SIG-M5 treated with dmso at 0.1 percent for 504 hours (cell line): ENCODE measurements at regions not wholly inside any gene's neighbourhood (a gene's known extent, or its start where the extent isn't known, plus 50 kb on each side); places are given as distances from the start of the nearest gene placed in this dataset.
"Not testable (repeated sequence)": the region's sequence is repeated elsewhere in the genome, so short reads cannot be mapped to it uniquely, and the experiment has no call there.

Source experiments
- DNase-seq: peaks from one replicate; lab custom pipeline; 2025; ENCODE audit not compliant: unreplicated experiment; lab: John Stamatoyannopoulos, UW

DNA sequence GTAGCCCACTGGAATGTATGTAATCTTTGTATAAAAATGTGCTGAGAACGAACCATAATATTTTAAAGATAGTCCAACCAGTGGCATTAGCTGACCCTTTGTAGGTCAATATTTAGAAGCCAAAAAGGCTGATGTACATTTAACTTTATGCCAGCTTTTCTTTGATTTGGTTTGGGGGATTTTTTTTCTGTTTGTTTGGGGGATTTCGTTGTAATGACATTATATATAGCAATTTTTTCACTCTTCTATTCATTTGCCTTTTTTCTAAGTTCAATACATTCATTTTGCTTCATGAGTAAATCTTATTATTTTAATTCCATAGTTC is 382.0 kb upstream of the NOCT start:
- DNase-seq, result no peak

DNA sequence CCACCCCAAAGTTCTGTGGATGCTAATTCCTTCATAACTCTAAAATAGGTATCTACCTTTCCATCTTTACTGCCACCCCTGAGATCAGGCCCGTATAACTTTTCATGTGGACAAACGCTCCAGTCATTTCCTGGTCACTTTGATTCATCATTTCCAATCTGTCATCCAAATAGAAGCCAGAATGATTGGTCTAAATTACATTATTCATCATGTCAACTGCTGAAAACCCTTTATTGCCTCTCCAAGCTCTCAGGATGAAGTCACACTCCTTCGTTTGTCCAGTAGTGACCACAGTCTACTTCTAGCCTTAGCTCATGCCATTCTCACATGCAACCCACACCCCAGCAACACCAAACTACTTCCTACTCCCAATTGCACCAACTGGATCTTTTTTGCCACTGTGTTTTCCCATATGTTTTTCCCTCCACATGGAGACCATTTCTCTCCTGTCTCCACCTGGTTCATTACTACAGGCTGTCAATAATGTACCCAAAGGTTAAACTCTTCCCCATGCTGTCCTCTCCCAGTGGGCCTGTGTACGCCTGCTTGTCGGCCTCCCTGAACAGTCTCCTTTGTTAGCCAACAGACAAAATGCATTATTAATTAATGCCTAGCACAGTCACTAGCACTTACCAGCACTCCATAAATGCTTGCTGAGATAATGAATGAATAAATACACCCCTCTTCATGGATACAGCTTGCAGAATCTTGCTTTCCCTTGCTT is 382.6 kb upstream of the NOCT start:
- DNase-seq, result no peak

DNA sequence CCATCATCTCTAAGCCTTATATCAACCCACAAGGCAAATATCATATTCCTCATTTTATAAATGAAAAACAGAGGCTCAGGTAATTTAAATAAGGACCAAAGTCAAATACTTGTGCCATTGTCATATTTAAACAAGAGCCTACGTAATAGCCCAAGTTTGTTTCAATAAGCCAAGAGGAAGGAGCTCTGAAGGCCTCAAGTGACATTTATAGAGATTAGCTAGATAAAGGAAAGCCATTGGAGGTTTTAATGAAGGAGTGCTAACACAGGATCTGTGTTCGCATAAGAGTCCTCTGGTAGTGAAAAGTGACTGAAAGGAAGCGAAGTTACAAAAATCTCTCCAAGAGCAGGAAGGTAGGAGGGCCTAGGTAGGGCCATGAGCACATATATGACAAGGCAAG is 384.9 kb upstream of the NOCT start:
- DNase-seq, result no peak

DNA sequence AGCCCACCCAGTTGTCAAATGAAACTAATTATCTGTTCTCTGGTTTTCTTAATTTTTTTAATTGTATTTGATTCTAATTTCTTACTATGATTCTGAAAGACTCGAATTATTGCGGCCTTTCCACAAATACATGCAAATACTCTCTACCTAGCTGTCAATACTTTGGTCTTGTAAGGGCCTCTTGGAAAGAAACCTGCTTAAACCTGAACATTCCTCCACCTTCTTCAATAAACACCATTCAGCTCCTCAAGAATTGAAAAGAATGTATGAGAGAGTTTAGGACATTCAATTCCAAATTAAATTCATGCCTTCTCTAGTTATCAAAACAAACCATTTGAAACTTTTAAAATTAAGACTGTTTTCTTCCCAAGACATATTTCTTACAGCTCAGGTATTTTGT is 385.9 kb upstream of the NOCT start:
- DNase-seq, result no peak

DNA sequence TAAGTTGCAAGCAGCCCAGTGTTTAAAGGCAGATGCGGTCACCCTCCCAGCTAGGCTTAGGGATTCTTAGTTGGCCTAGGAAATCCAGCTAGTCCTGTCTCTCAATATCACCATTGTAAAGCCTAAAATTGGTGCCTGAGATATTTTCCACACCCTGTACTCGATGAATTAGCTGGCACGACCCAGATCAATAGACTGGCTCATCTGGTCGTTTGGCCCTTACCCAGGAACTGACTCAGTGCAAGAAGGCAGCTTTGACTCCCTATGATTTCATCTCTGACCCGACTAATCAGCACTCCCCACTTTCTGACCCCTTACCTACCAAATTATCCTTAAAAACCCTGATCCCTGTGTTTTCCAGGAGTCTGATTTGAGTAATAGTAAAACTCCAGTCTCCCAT is 384.9 kb upstream of the SLC7A11 start:
- no peak for DNase-seq

DNA sequence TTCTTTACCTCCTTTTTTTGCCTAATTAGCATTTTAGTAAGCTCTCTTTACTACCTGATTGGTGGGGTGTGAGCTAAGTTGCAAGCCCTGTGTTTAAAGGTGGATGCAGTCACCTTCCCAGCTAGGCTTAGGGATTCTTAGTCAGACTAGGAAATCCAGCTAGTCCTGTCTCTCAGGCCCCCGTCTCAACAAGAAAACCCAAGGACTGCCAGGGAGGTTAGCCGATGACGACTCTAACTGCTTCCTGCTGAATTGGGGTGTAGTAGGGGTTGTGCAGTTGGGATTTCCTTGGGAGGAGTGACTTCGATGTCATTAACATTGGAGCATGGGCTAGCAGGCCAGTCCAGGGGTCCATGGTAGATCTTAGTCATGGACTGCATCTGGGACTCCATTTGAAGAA is 380.2 kb upstream of the SLC7A11 start:
- DNase-seq, result not testable (repeated sequence)

DNA sequence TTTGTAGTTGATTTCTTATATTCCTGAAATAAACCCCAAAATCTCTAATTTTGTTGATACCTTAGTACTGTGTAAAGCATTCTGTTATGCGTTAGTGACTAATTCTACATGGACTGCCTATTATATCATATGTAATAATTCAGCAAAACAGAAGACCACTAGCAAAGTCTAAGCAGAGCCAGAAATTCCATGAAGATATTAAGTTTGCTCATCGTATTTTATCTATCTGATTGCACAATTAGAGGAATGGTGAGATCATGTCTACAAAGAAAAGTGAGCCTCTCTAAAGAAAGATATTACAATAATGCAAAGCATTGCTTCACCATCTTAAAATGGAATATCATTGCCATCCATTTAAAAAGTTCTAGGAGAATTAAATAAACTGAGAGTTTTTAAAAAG is 374.6 kb upstream of the SLC7A11 start:
- DNase-seq, result no peak

DNA sequence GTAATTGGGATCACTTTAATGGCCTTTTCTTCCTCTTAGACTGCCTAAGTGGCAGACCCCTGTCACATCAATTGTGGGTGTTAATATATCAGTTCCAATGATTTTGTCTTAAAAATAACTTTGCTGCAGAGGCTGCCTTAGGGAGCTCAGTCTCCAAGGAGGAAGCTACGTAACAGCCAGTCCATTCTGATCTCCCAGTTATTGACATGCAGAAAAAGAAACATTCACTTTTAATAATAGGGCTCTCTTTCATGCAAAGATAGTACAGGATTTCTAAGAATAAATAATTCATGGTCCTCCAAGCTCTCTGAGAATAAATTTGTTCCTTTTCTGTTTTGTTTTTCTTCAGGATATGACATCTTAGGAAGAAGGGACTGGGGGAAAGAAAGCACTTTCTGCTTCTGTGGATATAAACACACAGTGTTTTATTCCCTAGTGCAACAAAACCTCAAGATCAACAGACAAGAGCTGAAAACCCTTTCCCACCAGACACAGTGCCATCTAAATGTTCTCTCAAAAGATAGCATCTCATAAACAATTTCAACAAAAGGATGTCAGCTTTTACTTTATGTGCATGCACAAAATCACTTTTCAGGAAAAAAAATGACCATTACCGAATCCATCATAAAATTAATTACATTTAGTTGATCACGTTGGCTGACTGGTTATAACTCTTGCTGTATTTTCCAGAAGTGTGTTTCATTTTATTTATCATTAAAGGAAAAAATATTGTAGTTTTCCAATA is 372.4 kb upstream of the SLC7A11 start:
- DNase-seq, result no peak

DNA sequence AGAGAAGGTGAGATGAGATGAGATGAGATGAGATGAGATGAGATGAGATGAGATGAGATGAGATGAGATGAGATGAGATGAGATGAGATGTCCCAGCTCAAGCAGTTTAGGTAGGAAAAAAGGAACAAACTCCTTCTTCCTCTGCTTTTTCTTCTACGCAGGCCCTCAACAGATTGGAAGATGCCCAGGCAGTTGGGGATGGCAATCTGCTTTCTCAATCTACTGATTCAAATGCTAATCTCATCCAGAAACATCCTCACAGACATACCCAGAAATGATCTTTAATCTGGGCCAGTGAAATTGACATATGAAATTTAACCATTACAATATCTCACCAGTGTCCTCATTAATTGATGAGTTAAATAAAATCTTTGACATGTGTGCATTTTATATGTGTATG is 370.3 kb upstream of the SLC7A11 start:
- no peak for DNase-seq

DNA sequence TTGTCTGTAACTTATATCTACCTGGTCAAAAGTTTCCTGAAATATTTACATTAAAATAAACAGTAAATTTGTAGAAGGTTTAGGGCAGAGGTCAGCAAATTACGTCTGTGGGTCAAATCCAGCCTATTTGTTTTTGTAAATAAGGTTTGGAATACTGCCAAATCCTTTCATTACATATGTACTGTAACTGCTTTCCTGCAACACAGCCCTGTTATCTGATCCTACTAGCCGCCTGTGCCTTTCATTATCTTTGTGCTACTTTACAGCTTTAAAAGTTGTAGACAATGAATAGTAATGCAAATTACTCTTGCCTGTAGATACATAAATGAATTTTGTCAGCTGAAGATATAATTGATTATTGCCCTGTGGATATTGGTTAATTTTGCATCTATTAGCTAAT is 369.6 kb upstream of the SLC7A11 start:
- no peak for DNase-seq

DNA sequence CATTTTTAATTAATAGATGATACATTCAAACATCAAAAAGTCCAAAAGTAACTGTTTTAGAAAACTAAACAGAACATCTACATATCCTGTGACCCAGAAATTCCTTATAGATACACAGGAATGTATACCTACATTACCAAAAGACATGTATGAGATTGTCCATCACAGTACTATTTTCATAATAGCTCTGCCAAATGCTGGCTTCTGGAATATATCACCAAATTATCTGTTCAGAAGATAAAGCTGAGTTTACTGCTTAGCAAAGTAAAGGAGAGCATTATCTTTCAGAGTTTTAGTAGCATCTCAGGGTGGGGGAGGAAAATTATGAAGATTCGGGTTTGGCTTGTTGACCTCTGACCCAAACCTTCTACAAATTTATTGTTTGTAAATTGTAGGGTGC is 368.9 kb upstream of the SLC7A11 start:
- DNase-seq, result no peak

DNA sequence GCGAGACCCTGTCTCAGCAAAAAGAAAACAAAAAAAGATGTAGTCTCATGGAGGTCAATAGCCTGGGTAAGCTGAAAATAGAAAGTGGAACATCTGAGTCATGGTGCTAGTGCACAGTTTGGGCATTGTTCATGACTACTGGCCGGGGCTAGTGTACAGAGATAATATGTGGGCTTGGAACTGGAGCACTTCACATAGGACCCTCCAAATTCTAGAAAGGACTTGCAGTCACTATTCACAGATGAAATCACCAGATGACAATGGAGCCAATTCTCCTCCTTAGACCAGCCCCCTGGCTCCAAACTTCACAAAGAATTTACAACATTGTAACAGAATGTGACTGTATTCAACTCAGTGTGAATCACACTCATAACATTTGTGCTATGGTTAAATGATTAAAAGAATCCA is 367.8 kb upstream of the SLC7A11 start:
- DNase-seq, result no peak

DNA sequence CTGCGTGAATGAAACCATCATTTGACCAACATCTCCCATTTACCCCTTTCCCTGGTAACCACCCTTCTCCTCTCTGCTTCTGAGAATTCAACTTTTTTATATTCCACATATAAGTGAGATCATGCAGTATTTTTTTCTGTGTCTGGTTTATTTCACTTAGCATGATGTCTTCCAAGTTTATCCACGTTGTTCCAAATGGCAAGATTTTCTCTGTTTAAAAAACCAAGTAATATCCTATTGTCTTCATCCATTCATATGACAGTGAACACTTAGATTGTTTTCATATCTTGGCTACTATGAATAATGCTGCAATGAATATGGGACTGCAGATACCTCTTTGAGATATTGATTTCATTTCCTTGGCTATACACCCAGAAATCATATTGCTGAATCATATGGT is 362.4 kb upstream of the SLC7A11 start:
- no peak for DNase-seq

DNA sequence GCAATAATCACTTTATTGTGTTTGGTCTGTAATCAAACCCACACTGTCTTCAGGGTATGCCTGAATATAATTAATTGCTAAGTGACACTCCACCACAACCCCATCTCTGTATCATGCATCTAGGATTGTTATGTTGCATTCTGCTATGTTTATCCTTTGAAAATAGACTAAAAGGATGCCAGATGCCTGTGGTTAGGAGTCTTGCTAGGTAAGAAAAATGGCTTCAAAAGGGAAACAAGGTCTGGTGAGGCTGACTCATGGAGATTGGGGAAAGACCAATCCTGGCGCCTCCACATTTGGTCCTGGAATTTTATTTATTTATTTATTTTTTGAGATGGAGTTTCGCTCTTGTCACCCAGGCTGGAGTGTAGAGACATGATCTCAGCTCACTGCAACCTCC is 360.5 kb upstream of the SLC7A11 start:
- no peak for DNase-seq

DNA sequence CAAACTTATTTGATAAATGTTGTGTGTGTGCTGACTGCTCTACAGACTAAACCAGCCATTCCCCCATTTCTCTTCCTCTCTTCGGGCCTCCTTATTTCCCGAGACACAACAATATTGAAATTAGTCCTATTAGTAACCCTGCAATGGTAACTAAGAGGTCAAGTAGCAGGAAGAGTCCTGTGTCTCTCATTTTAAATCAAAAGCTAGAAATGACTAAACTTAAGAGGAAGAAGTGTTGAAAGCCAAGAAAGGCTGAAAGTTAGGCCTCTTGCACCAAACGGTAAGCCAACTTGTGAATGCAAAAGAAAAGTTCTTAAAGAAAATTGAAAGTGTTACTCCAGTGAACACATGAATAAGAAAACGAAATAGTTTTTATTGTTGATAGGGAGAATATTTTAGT is 357.8 kb upstream of the SLC7A11 start:
- DNase-seq, result no peak

DNA sequence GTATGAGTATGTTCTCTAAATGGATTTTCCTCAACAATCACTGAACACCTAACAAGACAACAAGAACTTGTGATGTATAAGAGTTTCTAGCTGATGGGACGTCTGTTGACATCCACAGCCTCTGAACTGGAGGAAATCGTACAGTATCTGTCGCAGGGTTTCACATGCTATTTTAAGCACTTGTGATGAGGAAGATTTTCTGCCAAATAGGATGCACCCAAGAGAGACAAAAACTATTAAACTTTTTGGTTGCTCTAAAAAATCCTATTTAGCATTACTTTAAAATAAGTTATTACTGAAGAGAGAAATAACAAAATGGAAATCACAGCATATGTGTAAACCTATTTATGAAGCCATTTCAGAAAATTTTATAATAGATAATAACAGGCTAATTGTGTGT is 356.1 kb upstream of the SLC7A11 start:
- no peak for DNase-seq

DNA sequence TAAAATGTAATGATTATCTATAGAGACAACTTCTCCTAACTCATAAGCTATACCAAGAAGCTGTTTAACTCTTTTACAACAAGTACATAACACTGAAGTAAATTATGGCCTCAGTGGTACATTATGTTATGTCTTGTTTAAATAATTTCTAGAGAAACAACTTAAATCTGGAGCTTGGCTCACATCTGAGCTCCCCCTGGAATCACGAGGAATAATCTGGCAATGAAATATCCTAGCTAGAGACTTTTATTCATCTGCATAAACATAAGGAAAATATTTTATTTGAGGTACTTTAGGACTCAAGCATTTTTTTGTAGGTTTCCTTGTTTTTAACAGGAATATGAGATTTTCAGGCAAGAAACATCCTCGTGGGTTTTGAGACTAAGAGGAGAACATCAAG is 354.7 kb upstream of the SLC7A11 start:
- DNase-seq, result no peak

DNA sequence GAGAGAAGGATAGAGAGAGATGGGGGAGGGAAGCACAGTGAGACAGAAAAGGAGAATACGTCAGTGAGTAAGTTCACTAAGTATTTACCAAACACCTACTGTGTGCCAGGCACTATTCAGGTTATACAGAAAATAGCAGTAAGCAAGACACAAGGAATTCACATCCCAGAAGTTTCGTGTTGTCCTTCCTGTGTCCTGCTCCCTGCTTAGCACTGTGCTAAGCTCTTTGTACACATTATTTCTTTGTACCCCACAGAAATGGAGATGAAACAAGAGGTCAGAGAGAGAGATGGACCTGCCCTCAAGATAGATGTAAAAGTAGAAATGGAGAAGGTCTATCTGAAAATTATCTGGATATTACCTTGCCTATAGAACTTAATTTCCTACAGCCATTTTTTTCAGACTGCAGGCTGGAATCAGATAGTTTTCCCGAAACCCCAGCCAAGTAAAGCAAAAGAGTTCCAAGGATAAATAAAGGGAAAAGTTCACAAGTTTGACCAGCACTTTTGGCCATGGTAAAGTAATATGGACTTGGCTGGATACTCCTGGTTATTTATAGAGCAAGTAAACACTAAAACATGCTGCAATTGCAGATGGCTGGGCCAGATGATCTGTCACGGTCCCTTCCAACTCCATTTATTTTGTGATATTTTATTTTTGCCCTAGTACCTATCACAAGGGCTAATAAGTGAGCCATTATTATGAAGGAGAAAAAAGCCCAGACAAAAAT is 353.7 kb upstream of the SLC7A11 start:
- no peak for DNase-seq

DNA sequence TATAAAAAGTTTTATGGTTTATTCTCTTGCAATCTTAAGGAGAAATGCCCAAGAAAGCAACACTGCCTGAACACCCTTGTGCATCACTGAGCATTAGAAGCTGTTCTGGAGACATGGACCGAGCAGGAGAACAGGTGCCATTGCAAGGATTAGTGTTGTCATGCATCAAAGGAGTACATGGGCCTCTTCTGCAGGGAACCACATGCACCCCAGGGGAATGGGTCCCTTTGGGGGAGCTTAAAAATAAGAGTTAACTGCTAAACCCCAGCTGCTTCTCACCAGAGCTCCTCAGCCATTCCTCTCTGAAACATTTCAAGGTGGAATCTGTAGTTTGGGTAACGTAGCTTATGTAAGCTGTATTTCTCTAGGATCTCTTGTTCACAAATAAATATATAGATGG is 353.0 kb upstream of the SLC7A11 start:
- no peak for DNase-seq

DNA sequence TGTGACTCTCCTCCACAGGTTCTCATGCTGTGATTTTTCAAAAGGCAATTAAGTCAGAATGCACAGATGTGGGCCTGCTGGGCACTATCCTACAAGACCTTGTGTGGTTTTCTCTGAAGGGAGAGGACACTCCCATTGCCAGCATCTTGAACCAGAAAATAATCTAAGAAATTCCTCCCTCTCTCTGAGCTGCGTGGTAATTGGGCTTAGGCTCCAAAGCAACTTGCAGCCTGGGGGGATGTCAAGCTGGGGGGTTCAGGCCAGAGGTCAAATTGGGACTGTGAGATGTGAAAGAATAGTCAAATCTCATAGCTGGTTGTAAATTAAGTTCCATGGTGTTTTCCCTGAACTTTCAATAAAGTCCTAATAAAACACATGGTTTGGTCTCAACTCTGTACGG is 350.6 kb upstream of the SLC7A11 start:
- DNase-seq, result no peak

DNA sequence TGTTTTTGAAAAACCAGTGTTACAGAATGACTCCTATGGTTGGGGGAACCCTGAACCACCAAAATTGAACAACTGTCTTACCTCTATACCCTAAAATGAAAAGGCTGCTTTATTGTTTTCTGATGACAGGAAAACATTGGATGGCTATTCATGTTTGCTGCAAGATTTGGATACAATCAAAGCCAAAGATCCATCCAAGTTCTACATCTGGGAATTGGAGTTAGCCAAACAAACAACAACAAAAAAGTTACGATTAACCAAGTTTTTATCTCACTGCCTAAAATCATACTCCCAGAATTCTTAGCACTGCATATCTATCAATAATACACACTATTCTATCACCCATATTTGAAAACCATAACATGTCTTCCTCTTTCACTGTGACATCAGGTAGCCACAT is 349.7 kb upstream of the SLC7A11 start:
- DNase-seq, result no peak

DNA sequence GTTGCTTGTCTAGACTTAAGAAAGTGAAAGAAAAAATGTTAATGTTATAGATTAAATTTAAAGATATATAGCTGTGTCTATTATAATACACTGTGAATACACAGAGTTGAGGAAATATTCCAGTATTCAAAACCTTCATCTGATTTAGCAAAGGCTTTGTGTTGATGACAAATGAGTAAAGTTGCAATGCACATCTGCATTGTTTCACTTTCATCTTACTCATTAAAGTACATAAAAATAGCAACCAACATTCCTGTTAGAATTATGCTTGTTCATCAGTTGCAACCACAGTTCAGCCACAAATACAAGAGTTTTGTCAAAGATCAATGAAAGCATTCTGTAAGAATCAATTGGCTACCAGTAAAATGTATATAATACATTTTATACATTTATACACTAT is 346.4 kb upstream of the SLC7A11 start:
- no peak for DNase-seq
